ENCODE measurements at regions not wholly inside any gene's neighbourhood (a gene's known extent, or its start where the extent isn't known, plus 50 kb on each side); places are given as distances from the start of the nearest gene placed in this dataset.

DNA sequence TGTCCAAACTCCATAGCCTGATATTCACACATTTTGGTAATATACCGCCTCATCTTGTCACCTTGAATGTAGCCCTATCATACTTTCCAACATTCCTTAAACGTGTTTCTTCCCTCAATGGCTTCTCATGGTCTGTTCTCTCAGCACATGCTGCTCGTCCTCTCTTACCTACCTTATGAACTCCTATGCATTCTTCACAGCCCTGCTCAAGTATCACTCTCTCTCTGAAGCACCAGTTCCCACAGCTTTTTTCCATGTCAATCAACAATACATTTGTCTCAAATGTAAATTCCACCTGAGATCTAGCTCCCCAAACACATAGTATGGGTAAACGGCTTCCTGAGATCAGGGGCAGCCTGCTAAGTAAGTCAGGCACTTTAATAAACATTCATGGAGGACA is 85.2 kb upstream of the ZMIZ1 start:
- H2AFZ ChIP-seq (ENCODE audit: low read length) = no peak overlapping the region
- no peaks in the 10 kb centered on the region for H3K79me2 ChIP-seq (ENCODE audit: insufficient read depth, low read length)
- H3K9me3 ChIP-seq (ENCODE audit: low read length) = no peaks in the 10 kb centered on the region
- no peaks in the 10 kb centered on the region for H4K20me1 ChIP-seq (ENCODE audit: insufficient read depth, low read length)
- no peak overlapping the region for H3K27ac ChIP-seq (ENCODE audit: low read depth, low read length, poor library complexity, severe bottlenecking)
- TF ChIP-seq, protein P1, sequence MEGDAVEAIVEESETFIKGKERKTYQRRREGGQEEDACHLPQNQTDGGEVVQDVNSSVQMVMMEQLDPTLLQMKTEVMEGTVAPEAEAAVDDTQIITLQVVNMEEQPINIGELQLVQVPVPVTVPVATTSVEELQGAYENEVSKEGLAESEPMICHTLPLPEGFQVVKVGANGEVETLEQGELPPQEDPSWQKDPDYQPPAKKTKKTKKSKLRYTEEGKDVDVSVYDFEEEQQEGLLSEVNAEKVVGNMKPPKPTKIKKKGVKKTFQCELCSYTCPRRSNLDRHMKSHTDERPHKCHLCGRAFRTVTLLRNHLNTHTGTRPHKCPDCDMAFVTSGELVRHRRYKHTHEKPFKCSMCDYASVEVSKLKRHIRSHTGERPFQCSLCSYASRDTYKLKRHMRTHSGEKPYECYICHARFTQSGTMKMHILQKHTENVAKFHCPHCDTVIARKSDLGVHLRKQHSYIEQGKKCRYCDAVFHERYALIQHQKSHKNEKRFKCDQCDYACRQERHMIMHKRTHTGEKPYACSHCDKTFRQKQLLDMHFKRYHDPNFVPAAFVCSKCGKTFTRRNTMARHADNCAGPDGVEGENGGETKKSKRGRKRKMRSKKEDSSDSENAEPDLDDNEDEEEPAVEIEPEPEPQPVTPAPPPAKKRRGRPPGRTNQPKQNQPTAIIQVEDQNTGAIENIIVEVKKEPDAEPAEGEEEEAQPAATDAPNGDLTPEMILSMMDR (IDR thresholded peaks at IDR 0.05; ENCODE audit: low read length) = no peak
- TF ChIP-seq EZH2 (IDR thresholded peaks at IDR 0.05; ENCODE audit: borderline replicate concordance, low read length) = no peak
- H3K4me2 ChIP-seq (ENCODE audit: low read length) = no peak overlapping the region
- H3K4me1 ChIP-seq (ENCODE audit: insufficient read depth, low read length, severe bottlenecking) = no peaks in the 10 kb centered on the region
- H3F3A ChIP-seq (ENCODE audit: insufficient read depth, low read length) = no peaks in the 10 kb centered on the region
- H3K27me3 ChIP-seq (ENCODE audit: insufficient read depth, low read length) = peaks cover 4% of the 10 kb centered on the region; the same call in 1 of the 2 replicates
- no peaks in the 10 kb centered on the region for H3K36me3 ChIP-seq (ENCODE audit: insufficient read depth, low read length)
- no peak overlapping the region for H3K9ac ChIP-seq (ENCODE audit: low read length)
- no peak overlapping the region for H3K4me3 ChIP-seq (ENCODE audit: low read depth, low read length, poor library complexity, severe bottlenecking)
- H3K9me2 ChIP-seq (ENCODE audit: low read depth, low read length) = no peaks in the 10 kb centered on the region

DNA sequence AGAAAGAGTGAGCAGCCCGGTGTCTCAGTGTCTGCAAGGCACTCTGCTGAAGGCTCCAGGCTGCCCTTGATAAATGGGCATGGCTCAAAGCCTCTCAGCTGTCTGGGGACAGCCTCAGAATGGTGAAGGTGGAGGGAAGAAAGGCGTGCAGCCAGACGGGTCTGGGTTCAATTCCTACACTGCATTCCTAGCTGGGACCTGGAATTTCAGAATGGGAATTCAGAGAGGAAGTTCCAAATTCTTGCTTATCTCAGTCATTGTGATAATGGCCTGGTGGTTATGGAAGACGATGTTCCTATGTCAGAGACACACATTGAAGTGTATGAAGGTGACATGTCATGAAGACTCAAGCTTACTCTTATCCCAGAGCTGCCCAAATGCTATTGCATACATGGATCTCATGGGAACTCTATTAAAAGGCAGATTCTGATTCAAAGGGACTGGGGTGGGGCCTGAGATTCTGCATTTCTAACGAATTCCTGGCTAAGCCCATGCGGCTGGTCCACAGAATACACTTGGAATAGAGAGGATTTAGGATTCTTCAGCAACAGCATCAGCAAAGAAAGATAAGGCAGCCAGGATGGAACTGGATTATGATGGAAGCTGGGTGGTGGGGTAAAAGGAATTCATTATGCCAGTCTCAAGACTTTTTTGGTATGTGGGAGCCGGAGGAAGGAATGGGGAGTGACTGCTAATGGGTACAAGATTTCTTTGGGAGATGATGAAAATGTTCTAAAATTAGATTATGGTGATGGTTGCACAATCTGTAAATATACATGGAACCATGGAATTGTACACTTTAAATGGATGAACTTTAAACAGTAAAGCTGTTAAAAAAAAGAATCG is 82.6 kb upstream of the ZMIZ1 start:
- Histone ChIP-seq H3K27me3 (ENCODE audit: insufficient read depth, low read length) (0 out of 2 replicates have a peak, but pooled peaks cover 4% of the 10 kb centered on the region), H3K27ac (ENCODE audit: low read depth, low read length, poor library complexity, severe bottlenecking) (no peak overlapping the region), H3K4me1 (ENCODE audit: insufficient read depth, low read length, severe bottlenecking) (no peaks in the 10 kb centered on the region), H3K79me2 (ENCODE audit: insufficient read depth, low read length) (no peaks in the 10 kb centered on the region), H3K4me2 (ENCODE audit: low read length) (no peak overlapping the region), H2AFZ (ENCODE audit: low read length) (no peak overlapping the region), H4K20me1 (ENCODE audit: insufficient read depth, low read length) (no peaks in the 10 kb centered on the region), H3K9me2 (ENCODE audit: low read depth, low read length) (no peaks in the 10 kb centered on the region), H3F3A (ENCODE audit: insufficient read depth, low read length) (no peaks in the 10 kb centered on the region), H3K9ac (ENCODE audit: low read length) (no peak overlapping the region), H3K9me3 (ENCODE audit: low read length) (no peaks in the 10 kb centered on the region), H3K4me3 (ENCODE audit: low read depth, low read length, poor library complexity, severe bottlenecking) (no peak overlapping the region), H3K36me3 (ENCODE audit: insufficient read depth, low read length) (no peaks in the 10 kb centered on the region)
- TF ChIP-seq, protein P1 (IDR thresholded peaks at IDR 0.05; ENCODE audit: low read length) = no peak
- no peak for TF ChIP-seq EZH2 (IDR thresholded peaks at IDR 0.05; ENCODE audit: borderline replicate concordance, low read length)

DNA sequence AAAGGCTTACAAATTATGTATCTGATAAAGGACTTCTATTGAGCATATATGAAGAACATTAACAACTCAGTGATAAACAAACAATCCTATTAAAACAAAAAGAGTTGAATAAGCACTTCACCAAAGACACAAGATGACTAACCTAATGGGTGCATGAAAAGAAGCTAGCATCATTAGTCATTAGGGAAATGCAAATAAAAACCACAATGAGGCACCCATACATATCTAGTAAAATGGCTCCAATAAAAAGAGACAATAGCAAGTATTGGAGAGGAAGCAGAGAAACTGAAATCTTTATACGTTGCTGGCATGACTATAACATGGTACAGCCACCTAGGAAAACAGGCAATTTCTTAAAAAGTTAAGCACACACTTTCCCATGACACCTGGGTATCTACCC is 77.6 kb upstream of the ZMIZ1 start:
- no peak overlapping the region for H2AFZ ChIP-seq (ENCODE audit: low read length)
- no peak overlapping the region for H3K4me2 ChIP-seq (ENCODE audit: low read length)
- no peaks in the 10 kb centered on the region for H3K9me2 ChIP-seq (ENCODE audit: low read depth, low read length)
- no peak overlapping the region for H3K9ac ChIP-seq (ENCODE audit: low read length)
- no peak for TF ChIP-seq EZH2 (IDR thresholded peaks at IDR 0.05; ENCODE audit: borderline replicate concordance, low read length)
- TF ChIP-seq, protein P1 (IDR thresholded peaks at IDR 0.05; ENCODE audit: low read length) = no peak
- H3K4me3 ChIP-seq (ENCODE audit: low read depth, low read length, poor library complexity, severe bottlenecking) = no peak overlapping the region
- H3K9me3 ChIP-seq (ENCODE audit: low read length) = no peaks in the 10 kb centered on the region
- H3K36me3 ChIP-seq (ENCODE audit: insufficient read depth, low read length) = no peaks in the 10 kb centered on the region
- no peaks in the 10 kb centered on the region for H4K20me1 ChIP-seq (ENCODE audit: insufficient read depth, low read length)
- H3K79me2 ChIP-seq (ENCODE audit: insufficient read depth, low read length) = no peaks in the 10 kb centered on the region
- no peaks in the 10 kb centered on the region for H3F3A ChIP-seq (ENCODE audit: insufficient read depth, low read length)
- H3K27ac ChIP-seq (ENCODE audit: low read depth, low read length, poor library complexity, severe bottlenecking) = no peak overlapping the region
- no peaks in the 10 kb centered on the region for H3K27me3 ChIP-seq (ENCODE audit: insufficient read depth, low read length)
- no peaks in the 10 kb centered on the region for H3K4me1 ChIP-seq (ENCODE audit: insufficient read depth, low read length, severe bottlenecking)
